HEK293 (cell line): ENCODE measurements at regions not wholly inside any gene's neighbourhood (a gene's known extent, or its start where the extent isn't known, plus 50 kb on each side); places are given as distances from the start of the nearest gene placed in this dataset.

Experiments used
- CTCF ChIA-PET: fragments of 350-600 bp; formaldehyde crosslinking; extraction: SDS; loops from one replicate; lab custom pipeline; 2021; ENCODE audit warnings: antibody characterized with exemption; lab: Yijun Ruan, JAX
- POLR2A ChIA-PET: fragments of 300-600 bp; formaldehyde crosslinking; extraction: SDS; loops from one replicate; lab custom pipeline; 2020; ENCODE audit warnings: antibody characterized with exemption, inconsistent platforms; lab: Yijun Ruan, JAX
- H3K27ac ChIP-seq: fragments of 200-500 bp; sonication (Bioruptor generic); 2 replicates; pipeline ENCODE4 v1.5.1; 2014; ENCODE audit warnings: low read depth, low read length, control low read depth, inconsistent platforms; ENCODE audit errors: extremely low read depth
- H3K36me3 ChIP-seq, 2 experiments: fragments of 200-500 bp in 1 of 2; sonication (Bioruptor generic) in 1 of 2; 1 replicate in 1 of 2; 2 replicates in 1 of 2; pipeline ENCODE4 v1.5.1; 2014 to 2017; ENCODE audit warnings: inconsistent platforms in 2 of 2, low read length in 2 of 2; ENCODE audit not compliant: control insufficient read depth in 2 of 2, insufficient read depth in 1 of 2
- H3K4me1 ChIP-seq: fragments of 200-500 bp; sonication (Bioruptor generic); 2 replicates; pipeline ENCODE4 v1.5.1; 2014; ENCODE audit warnings: mild to moderate bottlenecking, low read length, inconsistent platforms; ENCODE audit not compliant: control insufficient read depth, insufficient read depth
- H3K4me3 ChIP-seq: 2 replicates; pipeline ENCODE4 v1.5.1; 2011; ENCODE audit warnings: low read depth, mild to moderate bottlenecking, control low read depth, low read length, moderate library complexity
- H3K9me3 ChIP-seq: fragments of 200-500 bp; sonication (Bioruptor generic); 2 replicates; pipeline ENCODE4 v1.5.1; 2014; ENCODE audit warnings: low read depth, low read length, inconsistent platforms; ENCODE audit not compliant: control insufficient read depth, insufficient read depth
- MEIS1 ChIP-seq: sonication (generic); formaldehyde crosslinking; IDR thresholded peaks from 2 replicates; pipeline ENCODE4 v1.8.1; 2022; ENCODE audit warnings: missing genetic modification reagents, mild to moderate bottlenecking, borderline replicate concordance
- TCF7L2 ChIP-seq: IDR thresholded peaks from 2 replicates; pipeline ENCODE4 v1.6.1; 2011; ENCODE audit warnings: low read depth, mild to moderate bottlenecking, inconsistent platforms, low read length, moderate library complexity, borderline replicate concordance
- ZBTB1 ChIP-seq: fragments of 450-650 bp; formaldehyde crosslinking; IDR thresholded peaks from 2 replicates; pipeline ENCODE4 v1.5.1; 2016; ENCODE audit warnings: missing biosample characterization, missing genetic modification characterization
- ZIC2 ChIP-seq: fragments of 450-650 bp; formaldehyde crosslinking; IDR thresholded peaks from 2 replicates; pipeline ENCODE4 v1.5.1; 2016; ENCODE audit warnings: missing biosample characterization, missing genetic modification characterization
- ZNF112 ChIP-seq: fragments of 450-650 bp; formaldehyde crosslinking; IDR thresholded peaks from 2 replicates; pipeline ENCODE4 v1.5.0; 2017; ENCODE audit warnings: missing biosample characterization, missing genetic modification characterization
- ZNF146 ChIP-seq: fragments of 450-650 bp; formaldehyde crosslinking; IDR thresholded peaks from 2 replicates; pipeline ENCODE4 v1.5.1; 2016; ENCODE audit warnings: missing biosample characterization, missing genetic modification characterization
- ZNF302 ChIP-seq: fragments of 450-650 bp; formaldehyde crosslinking; IDR thresholded peaks from 2 replicates; pipeline ENCODE4 v1.5.1; 2016; ENCODE audit warnings: missing biosample characterization, missing genetic modification characterization, low read depth
- ZNF391 ChIP-seq: fragments of 450-650 bp; formaldehyde crosslinking; IDR thresholded peaks from 2 replicates; pipeline ENCODE4 v1.5.1; 2016; ENCODE audit warnings: low read depth, missing biosample characterization, missing genetic modification characterization, borderline replicate concordance
- ZNF529 ChIP-seq: fragments of 450-650 bp; formaldehyde crosslinking; IDR thresholded peaks from 2 replicates; pipeline ENCODE4 v1.5.1; 2017; ENCODE audit warnings: missing genetic modification characterization, missing biosample characterization; ENCODE audit not compliant: insufficient replicate concordance
- ZNF558 ChIP-seq: fragments of 450-650 bp; formaldehyde crosslinking; IDR thresholded peaks from 2 replicates; pipeline ENCODE4 v1.5.1; 2016; ENCODE audit warnings: missing biosample characterization, missing genetic modification characterization
- ZNF560 ChIP-seq: fragments of 450-650 bp; formaldehyde crosslinking; IDR thresholded peaks from 2 replicates; pipeline ENCODE4 v1.5.1; 2017; ENCODE audit warnings: missing biosample characterization, missing genetic modification characterization, borderline replicate concordance
- ZNF596 ChIP-seq: fragments of 450-650 bp; IDR thresholded peaks from 2 replicates; pipeline ENCODE4 v1.5.0; 2018; ENCODE audit warnings: missing biosample characterization, mild to moderate bottlenecking, missing genetic modification characterization, moderate library complexity
- ZNF610 ChIP-seq: fragments of 450-650 bp; formaldehyde crosslinking; IDR thresholded peaks from 2 replicates; pipeline ENCODE4 v1.5.1; 2016; ENCODE audit warnings: missing biosample characterization, missing genetic modification characterization, borderline replicate concordance
- ZNF701 ChIP-seq: fragments of 450-650 bp; formaldehyde crosslinking; IDR thresholded peaks from 2 replicates; pipeline ENCODE4 v1.5.1; 2016; ENCODE audit warnings: missing biosample characterization, missing genetic modification characterization
- ZNF707 ChIP-seq: fragments of 450-650 bp; formaldehyde crosslinking; IDR thresholded peaks from 2 replicates; pipeline ENCODE4 v1.5.1; 2016; ENCODE audit warnings: missing biosample characterization, missing genetic modification characterization
- ZNF777 ChIP-seq: fragments of 450-650 bp; formaldehyde crosslinking; IDR thresholded peaks from 2 replicates; pipeline ENCODE4 v1.5.1; 2017; ENCODE audit warnings: missing biosample characterization, missing genetic modification characterization, borderline replicate concordance
- TF ChIP-seq, protein P1 (sequence below): IDR thresholded peaks from 2 replicates; pipeline ENCODE4 v1.6.1; 2011; ENCODE audit warnings: mild to moderate bottlenecking, low read depth, low read length, borderline replicate concordance
- TF ChIP-seq, protein P2 (sequence below): fragments of 450-650 bp; formaldehyde crosslinking; IDR thresholded peaks from 2 replicates; pipeline ENCODE4 v1.5.1; 2016; ENCODE audit warnings: missing biosample characterization, missing genetic modification characterization, low read depth
- TF ChIP-seq, protein P3 (sequence below): fragments of 450-650 bp; formaldehyde crosslinking; IDR thresholded peaks from 2 replicates; pipeline ENCODE4 v1.5.1; 2016; ENCODE audit warnings: missing biosample characterization, missing genetic modification characterization
- TF ChIP-seq, protein P4 (sequence below): fragments of 450-650 bp; formaldehyde crosslinking; IDR thresholded peaks from 2 replicates; pipeline ENCODE4 v1.5.1; 2016; ENCODE audit warnings: missing biosample characterization, missing genetic modification characterization
- TF ChIP-seq, protein P5 (sequence below): fragments of 450-650 bp; formaldehyde crosslinking; IDR thresholded peaks from 2 replicates; pipeline ENCODE4 v1.5.1; 2016; ENCODE audit warnings: missing biosample characterization, missing genetic modification characterization
- TF ChIP-seq, protein P6 (sequence below): fragments of 450-650 bp; formaldehyde crosslinking; IDR thresholded peaks from 2 replicates; pipeline ENCODE4 v1.5.1; 2017; ENCODE audit warnings: missing biosample characterization, missing genetic modification characterization
- TF ChIP-seq, protein P7 (sequence below): fragments of 450-650 bp; formaldehyde crosslinking; IDR thresholded peaks from 2 replicates; pipeline ENCODE4 v1.5.1; 2017; ENCODE audit warnings: missing biosample characterization, mild to moderate bottlenecking, missing genetic modification characterization, moderate library complexity

DNA sequence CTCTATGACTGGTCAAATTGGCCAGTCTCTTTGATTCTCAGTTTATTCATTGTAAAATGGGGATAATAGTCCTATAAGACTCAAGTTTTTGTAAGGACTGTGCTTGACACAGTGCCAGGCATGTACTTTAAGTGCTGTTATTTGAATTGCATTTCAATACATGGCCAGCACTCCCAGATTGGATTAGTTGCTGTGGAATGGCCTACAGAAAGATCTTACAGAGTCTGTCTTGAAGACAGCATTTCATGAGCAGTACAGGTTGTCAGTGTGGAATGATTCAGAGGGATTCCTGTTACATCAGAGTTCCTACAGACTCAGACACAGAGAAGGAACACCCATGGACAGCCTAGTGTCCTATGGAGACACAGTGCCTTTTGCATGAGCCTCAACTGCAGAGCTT is 238.1 kb upstream of the BMPER start:
- H3K9me3 ChIP-seq = no peaks in the 10 kb centered on the region
- CTCF ChIA-PET = interaction anchor here (0.5 kb wide), 1 partner anchor 560 kb away, joined by 3 read pairs; no protein-coding TSS in a partner anchor
- no peak for TF ChIP-seq ZNF558 (tag by site-specific recombination)
- TF ChIP-seq ZNF701 = no peak
- no peak for TF ChIP-seq ZNF560 (tag by site-specific recombination)
- TF ChIP-seq, protein P1, sequence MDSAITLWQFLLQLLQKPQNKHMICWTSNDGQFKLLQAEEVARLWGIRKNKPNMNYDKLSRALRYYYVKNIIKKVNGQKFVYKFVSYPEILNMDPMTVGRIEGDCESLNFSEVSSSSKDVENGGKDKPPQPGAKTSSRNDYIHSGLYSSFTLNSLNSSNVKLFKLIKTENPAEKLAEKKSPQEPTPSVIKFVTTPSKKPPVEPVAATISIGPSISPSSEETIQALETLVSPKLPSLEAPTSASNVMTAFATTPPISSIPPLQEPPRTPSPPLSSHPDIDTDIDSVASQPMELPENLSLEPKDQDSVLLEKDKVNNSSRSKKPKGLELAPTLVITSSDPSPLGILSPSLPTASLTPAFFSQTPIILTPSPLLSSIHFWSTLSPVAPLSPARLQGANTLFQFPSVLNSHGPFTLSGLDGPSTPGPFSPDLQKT = no peak
- TF ChIP-seq ZIC2 (tag by site-specific recombination) = peak; percentile 23; the same call in 1 of the 2 replicates
- TF ChIP-seq, all 188 proteins: peak for 1
- H3K27ac ChIP-seq = no peak overlapping the region
- H3K36me3 ChIP-seq = no peaks in the 10 kb centered on the region
- peaks cover 6% of the 10 kb centered on the region for H3K4me1 ChIP-seq
- no peak overlapping the region for H3K4me3 ChIP-seq
- POLR2A ChIA-PET = no interaction called here

DNA sequence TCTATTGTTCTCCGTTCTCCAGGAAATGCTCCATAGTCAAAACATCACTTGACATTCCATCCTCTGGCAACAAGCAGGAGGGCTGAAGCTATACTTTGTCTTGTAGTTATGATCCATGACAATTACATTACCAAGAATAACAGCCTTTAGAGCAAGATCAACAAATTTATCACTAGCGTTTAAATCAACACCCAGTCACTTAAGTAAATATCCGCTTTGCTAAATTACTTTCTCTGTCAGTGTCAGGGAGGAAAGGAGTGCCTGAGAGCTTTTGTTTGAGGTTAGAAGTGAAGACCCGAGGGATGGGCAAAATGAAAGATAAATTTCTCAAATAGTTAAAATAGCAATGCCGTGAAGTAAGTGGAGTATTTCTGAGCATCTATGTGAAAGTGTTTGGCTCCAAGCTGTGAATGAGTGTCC is 236.1 kb upstream of the BMPER start:
- H3K36me3 ChIP-seq = no peaks in the 10 kb centered on the region
- H3K27ac ChIP-seq = peak overlapping the region; percentile 52; the same call in 1 of the 2 replicates
- ChIA-PET POLR2A (interaction anchor here (0.6 to 0.9 kb wide), 2 partner anchors 54 to 1119 kb away, joined by 3 to 4 read pairs; no protein-coding TSS in a partner anchor), CTCF (interaction anchor here (0.6 to 1.1 kb wide), 3 partner anchors 22 to 264 kb away, joined by 3 to 4 read pairs (median 3); no protein-coding TSS in a partner anchor)
- no peaks in the 10 kb centered on the region for H3K9me3 ChIP-seq
- H3K4me3 ChIP-seq = no peak overlapping the region
- H3K4me1 ChIP-seq = peaks cover 6% of the 10 kb centered on the region
- no peak for TF ChIP-seq ZNF302 (tag by site-specific recombination)
- TF ChIP-seq ZNF777 (tag by site-specific recombination) = no peak
- peak; percentile 78; the same call in 1 of the 2 replicates for TF ChIP-seq ZNF391
- TF ChIP-seq, protein P2, sequence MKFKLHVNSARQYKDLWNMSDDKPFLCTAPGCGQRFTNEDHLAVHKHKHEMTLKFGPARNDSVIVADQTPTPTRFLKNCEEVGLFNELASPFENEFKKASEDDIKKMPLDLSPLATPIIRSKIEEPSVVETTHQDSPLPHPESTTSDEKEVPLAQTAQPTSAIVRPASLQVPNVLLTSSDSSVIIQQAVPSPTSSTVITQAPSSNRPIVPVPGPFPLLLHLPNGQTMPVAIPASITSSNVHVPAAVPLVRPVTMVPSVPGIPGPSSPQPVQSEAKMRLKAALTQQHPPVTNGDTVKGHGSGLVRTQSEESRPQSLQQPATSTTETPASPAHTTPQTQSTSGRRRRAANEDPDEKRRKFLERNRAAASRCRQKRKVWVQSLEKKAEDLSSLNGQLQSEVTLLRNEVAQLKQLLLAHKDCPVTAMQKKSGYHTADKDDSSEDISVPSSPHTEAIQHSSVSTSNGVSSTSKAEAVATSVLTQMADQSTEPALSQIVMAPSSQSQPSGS (tag by site-specific recombination) = peak; percentile 59
- TF ChIP-seq TCF7L2 = peak; percentile 92; the same call in 1 of the 2 replicates
- 0 out of 2 replicates have a peak, but pooled peaks have one; percentile 80 for TF ChIP-seq ZBTB1 (tag by site-specific recombination)
- TF ChIP-seq ZNF146 (tag by site-specific recombination) = peak; percentile 18; the same call in 1 of the 2 replicates
- TF ChIP-seq, protein P3, sequence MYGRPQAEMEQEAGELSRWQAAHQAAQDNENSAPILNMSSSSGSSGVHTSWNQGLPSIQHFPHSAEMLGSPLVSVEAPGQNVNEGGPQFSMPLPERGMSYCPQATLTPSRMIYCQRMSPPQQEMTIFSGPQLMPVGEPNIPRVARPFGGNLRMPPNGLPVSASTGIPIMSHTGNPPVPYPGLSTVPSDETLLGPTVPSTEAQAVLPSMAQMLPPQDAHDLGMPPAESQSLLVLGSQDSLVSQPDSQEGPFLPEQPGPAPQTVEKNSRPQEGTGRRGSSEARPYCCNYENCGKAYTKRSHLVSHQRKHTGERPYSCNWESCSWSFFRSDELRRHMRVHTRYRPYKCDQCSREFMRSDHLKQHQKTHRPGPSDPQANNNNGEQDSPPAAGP (tag by site-specific recombination) = peak; percentile 98
- no peak for TF ChIP-seq ZNF112
- TF ChIP-seq ZNF529 (tag by site-specific recombination) = no peak
- TF ChIP-seq, protein P4, sequence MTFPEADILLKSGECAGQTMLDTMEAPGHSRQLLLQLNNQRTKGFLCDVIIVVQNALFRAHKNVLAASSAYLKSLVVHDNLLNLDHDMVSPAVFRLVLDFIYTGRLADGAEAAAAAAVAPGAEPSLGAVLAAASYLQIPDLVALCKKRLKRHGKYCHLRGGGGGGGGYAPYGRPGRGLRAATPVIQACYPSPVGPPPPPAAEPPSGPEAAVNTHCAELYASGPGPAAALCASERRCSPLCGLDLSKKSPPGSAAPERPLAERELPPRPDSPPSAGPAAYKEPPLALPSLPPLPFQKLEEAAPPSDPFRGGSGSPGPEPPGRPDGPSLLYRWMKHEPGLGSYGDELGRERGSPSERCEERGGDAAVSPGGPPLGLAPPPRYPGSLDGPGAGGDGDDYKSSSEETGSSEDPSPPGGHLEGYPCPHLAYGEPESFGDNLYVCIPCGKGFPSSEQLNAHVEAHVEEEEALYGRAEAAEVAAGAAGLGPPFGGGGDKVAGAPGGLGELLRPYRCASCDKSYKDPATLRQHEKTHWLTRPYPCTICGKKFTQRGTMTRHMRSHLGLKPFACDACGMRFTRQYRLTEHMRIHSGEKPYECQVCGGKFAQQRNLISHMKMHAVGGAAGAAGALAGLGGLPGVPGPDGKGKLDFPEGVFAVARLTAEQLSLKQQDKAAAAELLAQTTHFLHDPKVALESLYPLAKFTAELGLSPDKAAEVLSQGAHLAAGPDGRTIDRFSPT = no peak
- TF ChIP-seq ZNF596 = peak; percentile 42; the same call in 1 of the 2 replicates
- TF ChIP-seq ZNF610 (tag by site-specific recombination) = peak; percentile 75
- no peak for TF ChIP-seq ZNF707
- TF ChIP-seq, protein P5, sequence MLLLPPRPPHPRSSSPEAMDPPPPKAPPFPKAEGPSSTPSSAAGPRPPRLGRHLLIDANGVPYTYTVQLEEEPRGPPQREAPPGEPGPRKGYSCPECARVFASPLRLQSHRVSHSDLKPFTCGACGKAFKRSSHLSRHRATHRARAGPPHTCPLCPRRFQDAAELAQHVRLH = peak; percentile 83
- no peak for TF ChIP-seq MEIS1
- TF ChIP-seq, protein P6, sequence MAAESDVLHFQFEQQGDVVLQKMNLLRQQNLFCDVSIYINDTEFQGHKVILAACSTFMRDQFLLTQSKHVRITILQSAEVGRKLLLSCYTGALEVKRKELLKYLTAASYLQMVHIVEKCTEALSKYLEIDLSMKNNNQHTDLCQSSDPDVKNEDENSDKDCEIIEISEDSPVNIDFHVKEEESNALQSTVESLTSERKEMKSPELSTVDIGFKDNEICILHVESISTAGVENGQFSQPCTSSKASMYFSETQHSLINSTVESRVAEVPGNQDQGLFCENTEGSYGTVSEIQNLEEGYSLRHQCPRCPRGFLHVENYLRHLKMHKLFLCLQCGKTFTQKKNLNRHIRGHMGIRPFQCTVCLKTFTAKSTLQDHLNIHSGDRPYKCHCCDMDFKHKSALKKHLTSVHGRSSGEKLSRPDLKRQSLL (tag by site-specific recombination) = 0 out of 2 replicates have a peak, but pooled peaks have one; percentile 32
- TF ChIP-seq, protein P7, sequence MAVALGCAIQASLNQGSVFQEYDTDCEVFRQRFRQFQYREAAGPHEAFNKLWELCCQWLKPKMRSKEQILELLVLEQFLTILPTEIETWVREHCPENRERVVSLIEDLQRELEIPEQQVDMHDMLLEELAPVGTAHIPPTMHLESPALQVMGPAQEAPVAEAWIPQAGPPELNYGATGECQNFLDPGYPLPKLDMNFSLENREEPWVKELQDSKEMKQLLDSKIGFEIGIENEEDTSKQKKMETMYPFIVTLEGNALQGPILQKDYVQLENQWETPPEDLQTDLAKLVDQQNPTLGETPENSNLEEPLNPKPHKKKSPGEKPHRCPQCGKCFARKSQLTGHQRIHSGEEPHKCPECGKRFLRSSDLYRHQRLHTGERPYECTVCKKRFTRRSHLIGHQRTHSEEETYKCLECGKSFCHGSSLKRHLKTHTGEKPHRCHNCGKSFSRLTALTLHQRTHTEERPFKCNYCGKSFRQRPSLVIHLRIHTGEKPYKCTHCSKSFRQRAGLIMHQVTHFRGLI = 0 out of 2 replicates have a peak, but pooled peaks have one; percentile 35
